Activated CD8-positive, alpha-beta T cell treated with anti-CD3 and anti-CD28 coated beads for 36 hours (primary cell): ENCODE measurements at regions not wholly inside any gene's neighbourhood (a gene's known extent, or its start where the extent isn't known, plus 50 kb on each side); places are given as distances from the start of the nearest gene placed in this dataset.

ENCODE experiments used
- ATAC-seq: fragments of 200-7000 bp; cut with Tn5 transposase; one replicate; pipeline ENCODE4 v1.10.0; 2021; ENCODE audit warnings: mild to moderate bottlenecking, moderate library complexity
- CTCF ChIA-PET: fragments of 350-600 bp; sonication (Branson Sonifier 250); formaldehyde crosslinking; loops from one replicate; lab custom pipeline; 2021; ENCODE audit warnings: antibody characterized with exemption; lab: Charles Lee
- POLR2A ChIA-PET: fragments of 350-600 bp; sonication (Branson Sonifier 250); formaldehyde crosslinking; loops from one replicate; lab custom pipeline; 2021; ENCODE audit warnings: antibody characterized with exemption; lab: Charles Lee
- DNase-seq: peaks from one replicate; pipeline ENCODE4 v3.0.0-alpha.2; 2020
- H3K27ac Mint-ChIP-seq: one replicate; pipeline ENCODE4 v1.8.0; 2021; ENCODE audit warnings: mild to moderate bottlenecking, mixed read lengths
- H3K27me3 Mint-ChIP-seq: one replicate; pipeline ENCODE4 v1.8.0; 2021; ENCODE audit warnings: mixed read lengths
- H3K36me3 Mint-ChIP-seq: one replicate; pipeline ENCODE4 v1.8.0; 2021; ENCODE audit warnings: low read depth, mixed read lengths
- H3K4me1 Mint-ChIP-seq: one replicate; pipeline ENCODE4 v1.8.0; 2021; ENCODE audit warnings: low read depth, mixed read lengths
- H3K4me3 Mint-ChIP-seq: one replicate; pipeline ENCODE4 v1.8.0; 2021; ENCODE audit warnings: mild to moderate bottlenecking, moderate library complexity, mixed read lengths
- H3K9me3 Mint-ChIP-seq: one replicate; pipeline ENCODE4 v1.8.0; 2021; ENCODE audit warnings: mixed read lengths
- intact Hi-C: fragments of 100-400 bp; cut with micrococcal nuclease; formaldehyde crosslinking; loops from one replicate; pipeline ENCODE4 v1.10.0; 2022
- TF ChIP-seq, protein P1 (sequence below): fragments of 200-600 bp; IDR thresholded peaks from one replicate; pipeline ENCODE4 v1.8.0; 2022; ENCODE audit warnings: antibody characterized with exemption, mild to moderate bottlenecking

DNA sequence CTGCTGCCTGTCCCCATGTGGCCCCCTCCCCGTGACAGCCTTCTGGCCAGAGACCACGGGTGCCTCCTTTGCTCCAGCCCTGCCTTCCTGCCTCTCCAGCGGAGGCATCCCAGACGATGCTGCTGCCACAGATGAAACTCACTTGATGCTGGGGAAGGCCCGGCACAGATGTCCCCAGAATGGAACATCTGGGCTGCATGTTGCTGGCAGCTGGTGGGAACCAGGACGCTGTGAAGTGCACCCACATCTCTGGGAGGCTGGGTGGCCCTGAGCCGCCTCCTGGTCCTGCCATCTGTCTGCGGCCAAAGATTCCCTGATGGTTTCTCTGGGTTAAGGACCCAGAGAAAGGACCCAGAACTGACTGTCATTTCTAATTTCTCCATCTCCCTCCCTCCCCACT lies 51.9 kb upstream of the PTPRS start:
- no peak overlapping the region for H3K27ac Mint-ChIP-seq
- peaks cover 39% of the 10 kb centered on the region for H3K27me3 Mint-ChIP-seq
- ChIA-PET CTCF (no interaction called here), POLR2A (no interaction called here)
- TF ChIP-seq, protein P1, sequence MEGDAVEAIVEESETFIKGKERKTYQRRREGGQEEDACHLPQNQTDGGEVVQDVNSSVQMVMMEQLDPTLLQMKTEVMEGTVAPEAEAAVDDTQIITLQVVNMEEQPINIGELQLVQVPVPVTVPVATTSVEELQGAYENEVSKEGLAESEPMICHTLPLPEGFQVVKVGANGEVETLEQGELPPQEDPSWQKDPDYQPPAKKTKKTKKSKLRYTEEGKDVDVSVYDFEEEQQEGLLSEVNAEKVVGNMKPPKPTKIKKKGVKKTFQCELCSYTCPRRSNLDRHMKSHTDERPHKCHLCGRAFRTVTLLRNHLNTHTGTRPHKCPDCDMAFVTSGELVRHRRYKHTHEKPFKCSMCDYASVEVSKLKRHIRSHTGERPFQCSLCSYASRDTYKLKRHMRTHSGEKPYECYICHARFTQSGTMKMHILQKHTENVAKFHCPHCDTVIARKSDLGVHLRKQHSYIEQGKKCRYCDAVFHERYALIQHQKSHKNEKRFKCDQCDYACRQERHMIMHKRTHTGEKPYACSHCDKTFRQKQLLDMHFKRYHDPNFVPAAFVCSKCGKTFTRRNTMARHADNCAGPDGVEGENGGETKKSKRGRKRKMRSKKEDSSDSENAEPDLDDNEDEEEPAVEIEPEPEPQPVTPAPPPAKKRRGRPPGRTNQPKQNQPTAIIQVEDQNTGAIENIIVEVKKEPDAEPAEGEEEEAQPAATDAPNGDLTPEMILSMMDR: no peak
- H3K9me3 Mint-ChIP-seq: peaks cover 8% of the 10 kb centered on the region
- H3K4me3 Mint-ChIP-seq: no peak overlapping the region
- DNase-seq (no peak), ATAC-seq (no peak)
- no peaks in the 10 kb centered on the region for H3K4me1 Mint-ChIP-seq
- no peaks in the 10 kb centered on the region for H3K36me3 Mint-ChIP-seq
- intact Hi-C loops: no loop called here

DNA sequence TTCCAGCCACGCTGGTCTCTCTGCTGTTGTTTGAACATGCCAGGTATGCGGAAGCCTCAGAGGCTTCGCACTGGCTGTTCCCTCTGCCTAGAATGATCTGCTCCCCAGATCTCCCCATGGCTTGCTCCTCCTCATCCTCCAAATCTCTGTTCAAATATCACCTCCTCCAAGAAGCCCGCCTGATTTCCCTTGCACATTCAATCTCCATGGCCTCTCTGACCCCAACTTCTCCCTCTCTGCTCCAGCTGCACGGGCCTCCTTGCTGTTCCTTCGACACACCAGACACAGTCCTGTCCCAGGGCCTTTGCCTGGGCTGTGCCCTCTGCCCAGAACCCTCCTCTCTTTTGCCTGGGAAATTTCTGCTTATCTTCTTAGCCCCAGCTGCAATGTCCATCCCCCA lies 52.5 kb upstream of the PTPRS start:
- no peak overlapping the region for H3K27ac Mint-ChIP-seq
- peaks cover 6% of the 10 kb centered on the region for H3K9me3 Mint-ChIP-seq
- no peaks in the 10 kb centered on the region for H3K36me3 Mint-ChIP-seq
- H3K4me3 Mint-ChIP-seq: no peak overlapping the region
- ChIA-PET POLR2A (no interaction called here), CTCF (no interaction called here)
- TF ChIP-seq, protein P1: no peak
- intact Hi-C loops: no loop called here
- no peaks in the 10 kb centered on the region for H3K4me1 Mint-ChIP-seq
- peaks cover 36% of the 10 kb centered on the region for H3K27me3 Mint-ChIP-seq
- no peak for ATAC-seq
- no peak for DNase-seq

DNA sequence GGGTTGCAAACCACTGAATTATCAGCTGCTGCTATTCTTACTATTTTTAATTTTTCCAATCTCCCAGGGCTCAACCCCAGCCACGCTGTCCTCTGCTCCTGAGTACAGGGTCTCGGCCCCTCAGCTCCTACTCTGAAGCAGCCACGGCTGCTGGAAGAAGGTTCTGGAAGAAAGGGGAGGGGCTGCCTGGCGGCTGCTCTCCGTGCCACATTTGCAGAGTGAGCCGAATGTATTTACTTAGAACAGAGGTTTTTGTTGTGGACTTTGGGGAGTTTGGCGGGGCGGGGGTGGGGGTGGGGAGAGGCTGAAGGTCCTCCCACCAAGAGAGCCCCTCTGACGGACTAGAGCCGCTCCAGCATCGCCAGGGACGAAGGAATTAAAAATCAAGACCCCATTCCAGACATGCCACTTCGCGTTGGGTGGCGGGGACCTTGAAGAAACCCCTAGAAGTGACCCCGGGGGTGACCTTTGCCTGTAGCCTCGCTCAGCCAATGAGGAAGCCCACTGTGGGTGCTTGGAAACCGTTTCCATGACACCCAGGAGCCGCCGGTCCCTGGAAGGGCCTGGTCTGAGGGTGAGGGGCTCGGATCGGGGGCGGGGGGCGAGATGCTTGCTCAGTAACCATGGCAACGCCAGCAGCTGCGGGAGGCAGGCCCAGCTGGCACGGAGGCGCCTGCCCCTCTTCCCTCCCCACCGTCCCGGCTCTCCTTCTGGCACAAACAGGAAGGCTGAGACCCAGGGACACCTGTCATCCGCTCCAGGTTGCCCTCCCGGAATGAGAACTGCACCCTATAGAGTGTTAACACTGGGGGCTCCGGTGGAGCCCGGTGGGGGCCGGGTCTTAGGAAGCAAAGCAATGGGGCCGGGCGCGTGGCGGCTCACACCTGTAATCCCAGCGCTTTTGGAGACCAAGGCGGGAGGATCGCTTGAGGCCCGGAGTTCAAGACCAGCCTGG lies 54.2 kb upstream of the PTPRS start:
- no peak for DNase-seq
- Mint-ChIP-seq H3K36me3 (no peaks in the 10 kb centered on the region), H3K4me1 (no peaks in the 10 kb centered on the region), H3K4me3 (no peak overlapping the region), H3K27ac (no peak overlapping the region), H3K9me3 (no peaks in the 10 kb centered on the region), H3K27me3 (peaks cover 38% of the 10 kb centered on the region)
- POLR2A ChIA-PET: no interaction called here
- ATAC-seq: no peak
- TF ChIP-seq, protein P1: no peak
- CTCF ChIA-PET: no interaction called here
- intact Hi-C loops: no loop called here

DNA sequence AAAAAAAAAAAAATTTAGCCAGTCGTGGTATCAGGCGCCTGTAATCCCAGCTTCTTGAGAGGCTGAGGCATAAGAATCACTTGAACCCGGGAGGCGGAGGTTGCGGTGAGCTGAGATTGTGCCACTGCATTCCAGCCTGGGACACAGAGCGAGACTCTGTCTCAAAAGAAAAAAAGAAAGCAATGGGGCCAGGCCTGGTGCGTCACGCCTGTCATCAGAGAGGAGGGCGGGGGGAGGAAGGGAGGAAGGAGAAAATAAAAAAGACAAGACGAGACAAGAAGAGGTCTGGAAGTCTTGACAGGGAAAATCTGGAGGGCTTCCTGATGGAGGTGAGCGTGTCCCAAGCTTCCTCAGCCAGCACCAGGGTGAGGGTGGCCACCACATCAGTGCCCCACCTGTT lies 54.9 kb upstream of the PTPRS start:
- Mint-ChIP-seq H3K27me3 (peaks cover 39% of the 10 kb centered on the region), H3K4me1 (no peaks in the 10 kb centered on the region), H3K27ac (no peak overlapping the region), H3K9me3 (no peaks in the 10 kb centered on the region), H3K36me3 (no peaks in the 10 kb centered on the region), H3K4me3 (no peak overlapping the region)
- intact Hi-C loops: no loop called here
- ATAC-seq: no peak
- POLR2A ChIA-PET: no interaction called here
- TF ChIP-seq, protein P1: no peak
- DNase-seq: no peak
- CTCF ChIA-PET: no interaction called here

DNA sequence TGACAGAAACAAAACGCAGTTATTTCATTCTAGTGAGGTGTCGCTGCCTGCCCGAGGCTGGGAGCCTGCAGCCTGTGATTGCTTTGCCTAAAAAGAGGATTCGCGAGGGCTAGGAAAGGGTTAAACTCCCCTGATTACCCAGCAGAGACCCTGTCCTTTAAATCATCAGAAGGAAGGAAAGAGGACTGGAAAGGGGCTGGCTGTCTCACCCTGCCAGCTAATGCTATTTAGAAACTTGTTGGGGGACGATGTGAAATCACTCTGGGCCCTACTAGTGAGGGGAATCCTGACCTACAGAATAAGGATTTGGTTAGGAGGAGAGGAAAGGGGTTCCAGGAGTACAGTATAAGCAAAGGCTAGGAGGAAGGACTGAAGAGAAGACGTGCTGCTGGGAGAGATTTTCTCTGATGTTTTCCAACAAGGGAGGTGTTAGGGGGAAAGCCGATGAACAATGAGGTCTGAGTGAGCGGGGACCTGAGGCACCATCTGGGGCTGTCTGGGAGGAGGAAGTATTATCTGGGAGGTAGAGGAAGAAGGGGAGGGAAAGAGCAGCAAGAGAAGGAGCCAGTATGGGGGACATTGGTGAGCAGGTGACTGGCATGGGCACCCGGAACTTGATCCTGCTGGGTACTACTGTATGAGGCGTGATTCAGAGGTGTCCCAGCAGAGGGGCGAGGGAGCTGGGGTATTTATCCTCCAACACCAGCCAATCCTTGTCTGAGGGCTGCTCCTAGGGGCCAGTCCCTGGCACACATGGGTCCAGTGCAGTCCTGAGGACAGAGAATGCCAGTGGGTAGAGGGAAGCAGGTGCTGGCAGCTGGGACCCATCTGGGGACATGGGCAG lies 55.7 kb upstream of the PTPRS start:
- TF ChIP-seq, protein P1: no peak
- Mint-ChIP-seq H3K36me3 (no peaks in the 10 kb centered on the region), H3K4me1 (no peaks in the 10 kb centered on the region), H3K27me3 (peaks cover 42% of the 10 kb centered on the region), H3K4me3 (no peak overlapping the region), H3K9me3 (no peaks in the 10 kb centered on the region), H3K27ac (no peak overlapping the region)
- POLR2A ChIA-PET: no interaction called here
- CTCF ChIA-PET: no interaction called here
- no peak for ATAC-seq
- intact Hi-C loops: no loop called here
- DNase-seq: no peak
